ENCODE measurements at regions not wholly inside any gene's neighbourhood (a gene's known extent, or its start where the extent isn't known, plus 50 kb on each side); places are given as distances from the start of the nearest gene placed in this dataset.

DNA sequence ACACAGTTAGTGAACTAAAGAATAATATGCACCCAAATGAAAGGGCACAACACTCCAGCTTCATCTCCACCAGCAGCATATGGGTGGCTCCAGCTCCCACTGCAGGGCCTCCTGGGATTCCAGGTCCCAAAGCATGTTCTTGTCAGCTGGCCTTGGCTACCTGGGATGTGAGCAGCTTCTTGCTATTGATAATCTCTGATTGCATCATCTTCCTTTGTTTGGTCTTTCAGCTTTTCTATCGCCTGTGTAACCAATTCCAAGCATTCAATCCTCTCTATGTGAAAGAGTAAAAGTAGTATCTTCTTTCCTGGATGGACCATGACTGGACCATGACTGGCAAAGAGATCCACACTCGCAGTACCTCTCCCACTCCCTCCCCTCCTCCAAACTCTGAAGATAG, 333.9 kb upstream of the GLI3 start:
- H4K8ac ChIP-seq (ENCODE audit: extremely low read depth, insufficient read depth, low read length), result no peak overlapping the region
- no peak overlapping the region for H2BK5ac ChIP-seq (ENCODE audit: low read depth, low read length)
- no peak overlapping the region for H3K4me2 ChIP-seq (ENCODE audit: insufficient read depth in 1 of 2, low read depth in 2 of 2, low read length in 2 of 2)
- H3K27ac ChIP-seq (ENCODE audit: low read depth, low read length), result no peak overlapping the region
- no peaks in the 10 kb centered on the region for H3K79me1 ChIP-seq (ENCODE audit: low read depth, low read length)
- no peak overlapping the region for H3K9ac ChIP-seq (replicated peaks in 1 of 4; ENCODE audit: extremely low read depth in 1 of 4, low read depth in 3 of 4, low read length in 3 of 4)
- no peaks in the 10 kb centered on the region for H3K4me1 ChIP-seq (replicated peaks in 1 of 4; ENCODE audit: control insufficient read depth in 3 of 4, insufficient read depth in 4 of 4, low read length in 3 of 4)
- no peaks in the 10 kb centered on the region for H3K36me3 ChIP-seq (ENCODE audit: control insufficient read depth in 2 of 4, insufficient read depth in 4 of 4, low read length in 3 of 4)
- no peak overlapping the region for H3K4me3 ChIP-seq (ENCODE audit: extremely low read depth in 1 of 4, insufficient read depth in 2 of 4, low read depth in 3 of 4, low read length in 4 of 4)
- H3K56ac ChIP-seq (replicated peaks; ENCODE audit: insufficient read length, low read depth, low read length), result no peak overlapping the region
- H3K18ac ChIP-seq (ENCODE audit: extremely low read depth, low read length), result no peak overlapping the region
- H4K5ac ChIP-seq (ENCODE audit: insufficient read length, low read depth, low read length), result no peak overlapping the region
- H3K23me2 ChIP-seq (ENCODE audit: low read depth, low read length), result no peaks in the 10 kb centered on the region; the same call in 1 of the 2 replicates
- H3K23ac ChIP-seq (ENCODE audit: insufficient read length), result no peak overlapping the region
- ChIA-PET CTCF (ENCODE audit: partially characterized antibody) (interaction anchor here (1.0 kb wide), 1 partner anchor 175 kb away, joined by 3 read pairs; no protein-coding TSS in a partner anchor), POLR2A (ENCODE audit: partially characterized antibody) (no interaction called here)
- H2BK120ac ChIP-seq (replicated peaks; ENCODE audit: low read depth, low read length), result no peak overlapping the region
- H2BK20ac ChIP-seq (ENCODE audit: low read length), result no peak overlapping the region
- no peak overlapping the region for H2BK12ac ChIP-seq (ENCODE audit: low read depth, low read length)
- H2BK15ac ChIP-seq (ENCODE audit: low read length), result no peak overlapping the region
- no peak overlapping the region for H3K4ac ChIP-seq (replicated peaks; ENCODE audit: insufficient read length, low read depth, low read length)
- no peaks in the 10 kb centered on the region for H3K27me3 ChIP-seq (replicated peaks in 1 of 4; ENCODE audit: control insufficient read depth in 3 of 4, extremely low read depth in 1 of 4, insufficient read depth in 3 of 4, low read length in 3 of 4)
- no peaks in the 10 kb centered on the region for H3K79me2 ChIP-seq (ENCODE audit: control insufficient read depth in 1 of 2, insufficient read depth in 2 of 2, low read length in 2 of 2)
- peak overlapping the region; percentile 45 for H2AFZ ChIP-seq (ENCODE audit: low read length)
- H2AK5ac ChIP-seq (ENCODE audit: low read depth, low read length), result no peak overlapping the region
- H3K14ac ChIP-seq (ENCODE audit: insufficient read length), result no peak overlapping the region
- no peak for DNase-seq (ENCODE audit: low read depth in 1 of 2, low spot score in 2 of 2)
- WGBS, 2 experiments (ENCODE audit: extremely low coverage in 1 of 2, insufficient coverage in 1 of 2, insufficient read length in 1 of 2, insufficient replicate concordance in 2 of 2, low coverage in 1 of 2, low lambda C conversion rate in 2 of 2, missing lambda C conversion rate in 1 of 2), result 81% methylated on average over 2 of the region's 2 CpGs; no CpG with 5 or more reads in 1 of the 2 experiments
- H4K91ac ChIP-seq (replicated peaks; ENCODE audit: insufficient read length, low read length), result no peak overlapping the region
- H3K9me3 ChIP-seq (ENCODE audit: insufficient read depth in 2 of 2, low read depth in 1 of 2, low read length in 1 of 2), result no peaks in the 10 kb centered on the region
- no peak for FAIRE-seq
- H4K20me1 ChIP-seq (replicated peaks in 1 of 2; ENCODE audit: control insufficient read depth in 1 of 2, insufficient read depth in 2 of 2, low read length in 2 of 2), result no peaks in the 10 kb centered on the region
- no peak for TF ChIP-seq EZH2 (IDR thresholded peaks at IDR 0.05; ENCODE audit: low read depth, low read length, severe bottlenecking)
- no peak for TF ChIP-seq HDAC6 (IDR thresholded peaks at IDR 0.05; ENCODE audit: low read depth, low read length)
- no peak for TF ChIP-seq POLR2A (IDR thresholded peaks at IDR 0.05; ENCODE audit: control extremely low read depth in 1 of 2, low read depth in 2 of 2, low read length in 2 of 2)
- no peak for TF ChIP-seq TEAD4 (IDR thresholded peaks at IDR 0.05; ENCODE audit: low read depth, low read length)
- TF ChIP-seq SP1 (IDR thresholded peaks at IDR 0.05; ENCODE audit: low read depth, low read length), result no peak
- TF ChIP-seq SIN3A (conservative IDR thresholded peaks at IDR 0.05 in 1 of 2, IDR thresholded peaks at IDR 0.05 in 1 of 2; ENCODE audit: low read depth in 1 of 2, low read length in 2 of 2), result no peak
- no peak for TF ChIP-seq NANOG (IDR thresholded peaks at IDR 0.05; ENCODE audit: insufficient read depth, low read depth, low read length, poor library complexity, severe bottlenecking)
- TF ChIP-seq TAF7 (optimal IDR thresholded peaks at IDR 0.05; ENCODE audit: borderline replicate concordance, low read depth, low read length), result no peak
- no peak for TF ChIP-seq PHF8 (conservative IDR thresholded peaks at IDR 0.05; ENCODE audit: low read depth, low read length)
- no peak for TF ChIP-seq CREB1 (IDR thresholded peaks at IDR 0.05)
- no peak for TF ChIP-seq BACH1 (IDR thresholded peaks at IDR 0.05; ENCODE audit: low read length)
- TF ChIP-seq, protein P1, sequence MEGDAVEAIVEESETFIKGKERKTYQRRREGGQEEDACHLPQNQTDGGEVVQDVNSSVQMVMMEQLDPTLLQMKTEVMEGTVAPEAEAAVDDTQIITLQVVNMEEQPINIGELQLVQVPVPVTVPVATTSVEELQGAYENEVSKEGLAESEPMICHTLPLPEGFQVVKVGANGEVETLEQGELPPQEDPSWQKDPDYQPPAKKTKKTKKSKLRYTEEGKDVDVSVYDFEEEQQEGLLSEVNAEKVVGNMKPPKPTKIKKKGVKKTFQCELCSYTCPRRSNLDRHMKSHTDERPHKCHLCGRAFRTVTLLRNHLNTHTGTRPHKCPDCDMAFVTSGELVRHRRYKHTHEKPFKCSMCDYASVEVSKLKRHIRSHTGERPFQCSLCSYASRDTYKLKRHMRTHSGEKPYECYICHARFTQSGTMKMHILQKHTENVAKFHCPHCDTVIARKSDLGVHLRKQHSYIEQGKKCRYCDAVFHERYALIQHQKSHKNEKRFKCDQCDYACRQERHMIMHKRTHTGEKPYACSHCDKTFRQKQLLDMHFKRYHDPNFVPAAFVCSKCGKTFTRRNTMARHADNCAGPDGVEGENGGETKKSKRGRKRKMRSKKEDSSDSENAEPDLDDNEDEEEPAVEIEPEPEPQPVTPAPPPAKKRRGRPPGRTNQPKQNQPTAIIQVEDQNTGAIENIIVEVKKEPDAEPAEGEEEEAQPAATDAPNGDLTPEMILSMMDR (IDR thresholded peaks at IDR 0.05; ENCODE audit: control extremely low read depth in 1 of 3, insufficient read depth in 1 of 3, low read depth in 1 of 3, low read length in 3 of 3), result no peak
- no peak for TF ChIP-seq EP300 (IDR thresholded peaks at IDR 0.05; ENCODE audit: borderline replicate concordance in 1 of 2, low read depth in 2 of 2, low read length in 2 of 2)

Measured in H1 (cell line).